Stimulated activated CD4-positive, alpha-beta T cell treated with anti-CD3 and anti-CD28 coated beads, Interleukin-12 subunit alpha, Interleukin-12 subunit beta, amount 100 ng/mL, for 4 hours (primary cell): ENCODE measurements at regions not wholly inside any gene's neighbourhood (a gene's known extent, or its start where the extent isn't known, plus 50 kb on each side); places are given as distances from the start of the nearest gene placed in this dataset.

Experiments
- DNase-seq: peaks from one replicate; pipeline ENCODE4 v3.0.0-alpha.2; 2020

GRCh38 chr12:69097619-69098368 is 141.6 kb upstream of the CPSF6 start:
- DNase-seq = no peak

- DNase-seq = no peak
Measured at GRCh38 chr12:69099201-69099837, 140.1 kb upstream of the CPSF6 start.

GRCh38 chr12:69101505-69101904 is 137.9 kb upstream of the CPSF6 start:
- no peak for DNase-seq

GRCh38 chr12:69102856-69103255 is 136.5 kb upstream of the CPSF6 start:
- no peak for DNase-seq

GRCh38 chr12:69105101-69105962 is 134.0 kb upstream of the CPSF6 start:
- no peak for DNase-seq

- DNase-seq = no peak
Measured at GRCh38 chr12:69106482-69107118, 132.8 kb upstream of the CPSF6 start.

GRCh38 chr12:69107541-69107940 is 131.8 kb upstream of the CPSF6 start:
- no peak for DNase-seq

- no peak for DNase-seq
Measured at GRCh38 chr12:69108037-69108436, 131.3 kb upstream of the CPSF6 start.

- no peak for DNase-seq
Measured at GRCh38 chr12:69112616-69113015, 126.8 kb upstream of the CPSF6 start.

GRCh38 chr12:69115099-69115498 is 124.3 kb upstream of the CPSF6 start:
- DNase-seq = no peak

GRCh38 chr12:69115951-69116350 is 123.4 kb upstream of the CPSF6 start:
- DNase-seq = no peak

- no peak for DNase-seq
Measured at GRCh38 chr12:69117566-69118266, 121.7 kb upstream of the CPSF6 start.

- no peak for DNase-seq
Measured at GRCh38 chr12:69118516-69118915, 120.9 kb upstream of the CPSF6 start.

- DNase-seq = no peak
Measured at GRCh38 chr12:69119770-69120169, 119.6 kb upstream of the CPSF6 start.

- DNase-seq = no peak
Measured at GRCh38 chr12:69120354-69120753, 119.0 kb upstream of the CPSF6 start.

GRCh38 chr12:69123311-69123710 is 116.1 kb upstream of the CPSF6 start:
- DNase-seq = no peak

GRCh38 chr12:69123919-69124638 is 115.3 kb upstream of the CPSF6 start:
- DNase-seq = no peak

- DNase-seq = no peak
Measured at GRCh38 chr12:69129017-69129416, 110.4 kb upstream of the CPSF6 start.

- DNase-seq = no peak
Measured at GRCh38 chr12:69129564-69129963, 109.8 kb upstream of the CPSF6 start.

- DNase-seq = no peak
Measured at GRCh38 chr12:69130064-69130463, 109.3 kb upstream of the CPSF6 start.

- no peak for DNase-seq
Measured at GRCh38 chr12:69131077-69131476, 108.3 kb upstream of the CPSF6 start.
